Stomach (tissue), 8 donors: ENCODE measurements at regions not wholly inside any gene's neighbourhood (a gene's known extent, or its start where the extent isn't known, plus 50 kb on each side); places are given as distances from the start of the nearest gene placed in this dataset.
A peak's percentile ranks its signal among the peaks of the same experiment; 100 is the strongest.

Experiments
- DNase-seq, 2 donors: peaks; one replicate each; pipeline versions ENCODE4 v3.0.0 to v3.0.0-alpha.2; 2013 to 2019
- H3K27ac ChIP-seq, 5 donors: fragments of 200-600 bp in 4 of 5; sonication (generic) in 4 of 5; one replicate each; pipeline ENCODE4 v1.5.1; 2013 to 2019; ENCODE audit warnings: mild to moderate bottlenecking in 1 of 5, moderate library complexity in 1 of 5
- H3K27me3 ChIP-seq, 3 donors: fragments of 200-600 bp; sonication (generic); one replicate each; pipeline ENCODE4 v1.5.1; 2017 to 2019; ENCODE audit warnings: mixed run types in 1 of 3
- H3K36me3 ChIP-seq, 4 donors: fragments of 200-600 bp; sonication (generic); 1 replicate in 3 of 4; 2 replicates in 1 of 4; pipeline ENCODE4 v1.5.1; 2016 to 2019
- H3K4me1 ChIP-seq, 4 donors: fragments of 200-600 bp; sonication (generic); one replicate each; pipeline ENCODE4 v1.5.1; 2016 to 2019
- H3K4me3 ChIP-seq, 4 donors: fragments of 200-600 bp; sonication (generic) in 3 of 4; one replicate each; pipeline ENCODE4 v1.5.1; 2016 to 2019; ENCODE audit warnings: mild to moderate bottlenecking in 1 of 4
- H3K9me3 ChIP-seq, 4 donors: fragments of 200-600 bp; sonication (generic); one replicate each; pipeline ENCODE4 v1.5.1; 2016 to 2019
- EP300 ChIP-seq: sonication (generic); formaldehyde crosslinking; IDR thresholded peaks from one replicate; pipeline ENCODE4 v1.6.1; 2017; ENCODE audit warnings: antibody characterized with exemption
- POLR2A ChIP-seq, 4 donors: fragments of 450-650 bp; IDR thresholded peaks; one replicate each; pipeline ENCODE4 v1.6.1; 2016; ENCODE audit warnings: antibody characterized with exemption in 4 of 4, control low read depth in 2 of 4, mild to moderate bottlenecking in 1 of 4, moderate library complexity in 1 of 4
- POLR2AphosphoS5 ChIP-seq, 3 donors: sonication (generic); formaldehyde crosslinking; IDR thresholded peaks; one replicate each; pipeline ENCODE4 v1.6.1; 2016; ENCODE audit warnings: antibody characterized with exemption in 3 of 3
- WGBS, 5 donors: extraction: QIAGEN DNeasy Blood & Tissue Kit in 3 of 5; methylation state at CpG; one replicate each; pipeline versions ENCODE4 v1.1.5 to v1.1.7; 2013 to 2018; 5-methylcytosine and 5-hydroxymethylcytosine counted together
- intact Hi-C: fragments of 100-400 bp; cut with DNase I; formaldehyde crosslinking; loops from one replicate; pipeline ENCODE4 v1.15.1; 2023; ENCODE audit warnings: low total_unique reads
- TF ChIP-seq, protein P1 (sequence below), 7 experiments: fragments of 450-650 bp in 4 of 7; fragments of 200-600 bp in 3 of 7; sonication (generic) in 3 of 7; IDR thresholded peaks; one replicate each; pipeline ENCODE4 v1.5.1; 2016 to 2019; ENCODE audit warnings: antibody characterized with exemption in 7 of 7, control low read depth in 2 of 7, mild to moderate bottlenecking in 1 of 7
- donor health status: healthy with polysubstance abuse.
- donor health status: Bipolar disorder and iron deficiency.
- donor health status: healthy.

DNA sequence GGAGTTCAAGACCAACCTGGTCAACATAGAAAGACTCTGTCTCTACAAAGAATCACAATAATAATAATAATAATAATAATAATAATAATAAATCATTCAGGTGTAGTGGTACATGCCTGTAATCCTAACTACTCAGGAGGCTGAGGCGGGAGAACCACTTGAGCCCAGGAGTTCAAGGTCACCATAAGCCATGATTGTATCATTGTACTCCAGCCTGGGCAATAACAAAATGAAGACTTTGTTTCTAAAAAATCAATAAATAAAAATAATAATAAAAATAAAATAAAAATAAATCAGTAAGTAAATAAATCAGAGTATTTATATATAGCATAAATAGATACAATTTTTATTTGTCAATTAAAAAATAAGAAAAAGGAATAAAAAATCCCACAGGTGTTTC is 1636.4 kb downstream of the SLITRK1 start:
- Histone ChIP-seq H3K9me3 (no peaks in the 10 kb centered on the region), H3K36me3 (no peaks in the 10 kb centered on the region), H3K27me3 (no peaks in the 10 kb centered on the region), H3K27ac (no peak overlapping the region), H3K4me1 (no peaks in the 10 kb centered on the region), H3K4me3 (no peak overlapping the region)
- TF ChIP-seq POLR2AphosphoS5 (IDR thresholded peaks at IDR 0.05) (no peak), POLR2A (IDR thresholded peaks at IDR 0.05) (no peak), EP300 (no peak)
- TF ChIP-seq, protein P1, sequence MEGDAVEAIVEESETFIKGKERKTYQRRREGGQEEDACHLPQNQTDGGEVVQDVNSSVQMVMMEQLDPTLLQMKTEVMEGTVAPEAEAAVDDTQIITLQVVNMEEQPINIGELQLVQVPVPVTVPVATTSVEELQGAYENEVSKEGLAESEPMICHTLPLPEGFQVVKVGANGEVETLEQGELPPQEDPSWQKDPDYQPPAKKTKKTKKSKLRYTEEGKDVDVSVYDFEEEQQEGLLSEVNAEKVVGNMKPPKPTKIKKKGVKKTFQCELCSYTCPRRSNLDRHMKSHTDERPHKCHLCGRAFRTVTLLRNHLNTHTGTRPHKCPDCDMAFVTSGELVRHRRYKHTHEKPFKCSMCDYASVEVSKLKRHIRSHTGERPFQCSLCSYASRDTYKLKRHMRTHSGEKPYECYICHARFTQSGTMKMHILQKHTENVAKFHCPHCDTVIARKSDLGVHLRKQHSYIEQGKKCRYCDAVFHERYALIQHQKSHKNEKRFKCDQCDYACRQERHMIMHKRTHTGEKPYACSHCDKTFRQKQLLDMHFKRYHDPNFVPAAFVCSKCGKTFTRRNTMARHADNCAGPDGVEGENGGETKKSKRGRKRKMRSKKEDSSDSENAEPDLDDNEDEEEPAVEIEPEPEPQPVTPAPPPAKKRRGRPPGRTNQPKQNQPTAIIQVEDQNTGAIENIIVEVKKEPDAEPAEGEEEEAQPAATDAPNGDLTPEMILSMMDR (IDR thresholded peaks at IDR 0.05): no peak
- 89 to 97% (median 93%) methylated on average over 1 of the region's 1 CpG for WGBS, 5 donors
- no peak for DNase-seq
- intact Hi-C loops: no loop called here

DNA sequence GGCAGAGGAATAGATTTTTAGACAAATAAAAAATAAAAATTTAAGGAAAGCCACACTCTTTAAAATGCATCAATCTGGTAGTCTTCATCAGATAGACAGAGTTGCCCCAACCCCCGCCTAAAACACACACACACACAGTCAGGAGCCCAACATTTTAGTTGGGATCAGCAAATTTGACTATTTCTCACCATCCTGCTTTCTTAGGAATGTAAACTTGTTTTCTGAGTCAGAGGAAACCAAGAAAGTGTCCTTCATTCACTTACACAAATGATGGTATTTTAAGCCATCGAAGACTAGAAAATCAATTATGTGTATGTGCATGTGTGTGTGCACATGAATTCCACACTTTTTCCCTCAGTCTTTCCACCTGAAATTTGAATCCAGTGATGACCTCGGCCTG is 1657.5 kb downstream of the SLITRK1 start:
- Histone ChIP-seq H3K4me3 (no peak overlapping the region), H3K27ac (no peak overlapping the region), H3K36me3 (no peaks in the 10 kb centered on the region), H3K27me3 (no peaks in the 10 kb centered on the region), H3K9me3 (peaks cover 0 to 17% (median 0%) of the 10 kb centered on the region in 4 donors), H3K4me1 (no peaks in the 10 kb centered on the region)
- intact Hi-C loops: no loop called here
- 68 to 78% (median 74%) methylated on average over 3 of the region's 3 CpGs for WGBS, 5 donors
- DNase-seq: no peak
- TF ChIP-seq POLR2A (IDR thresholded peaks at IDR 0.05) (no peak), POLR2AphosphoS5 (IDR thresholded peaks at IDR 0.05) (no peak)

DNA sequence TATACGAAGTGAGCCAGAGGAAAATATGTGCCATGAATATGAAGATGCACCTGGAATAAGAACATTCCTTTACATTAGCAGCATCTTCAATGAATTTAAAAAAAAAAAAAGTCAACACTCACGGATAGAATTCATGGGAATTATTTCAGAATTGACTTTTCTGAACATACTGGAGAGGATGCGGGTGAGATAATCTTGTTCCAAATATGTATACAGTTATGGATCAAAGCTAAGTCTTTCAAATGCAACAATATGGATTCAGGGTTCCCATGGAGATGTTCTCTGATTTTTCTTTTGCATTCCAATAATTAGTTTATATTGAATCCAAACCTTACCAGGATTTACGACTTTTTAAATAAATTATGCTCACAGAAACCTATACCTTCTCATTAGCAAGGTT is 1660.7 kb downstream of the SLITRK1 start:
- WGBS, 5 donors: 83 to 91% (median 86%) methylated on average over 4 of the region's 4 CpGs
- Histone ChIP-seq H3K4me3 (no peak overlapping the region), H3K36me3 (no peaks in the 10 kb centered on the region), H3K27me3 (no peaks in the 10 kb centered on the region), H3K9me3 (peaks cover 0 to 2% (median 0%) of the 10 kb centered on the region in 4 donors), H3K27ac (no peak overlapping the region), H3K4me1 (no peaks in the 10 kb centered on the region)
- no peak for DNase-seq
- intact Hi-C loops: no loop called here
- no peak for TF ChIP-seq EP300
- TF ChIP-seq POLR2A (IDR thresholded peaks at IDR 0.05): no peak
- TF ChIP-seq, protein P1 (IDR thresholded peaks at IDR 0.05): no peak
- no peak for TF ChIP-seq POLR2AphosphoS5 (IDR thresholded peaks at IDR 0.05)

DNA sequence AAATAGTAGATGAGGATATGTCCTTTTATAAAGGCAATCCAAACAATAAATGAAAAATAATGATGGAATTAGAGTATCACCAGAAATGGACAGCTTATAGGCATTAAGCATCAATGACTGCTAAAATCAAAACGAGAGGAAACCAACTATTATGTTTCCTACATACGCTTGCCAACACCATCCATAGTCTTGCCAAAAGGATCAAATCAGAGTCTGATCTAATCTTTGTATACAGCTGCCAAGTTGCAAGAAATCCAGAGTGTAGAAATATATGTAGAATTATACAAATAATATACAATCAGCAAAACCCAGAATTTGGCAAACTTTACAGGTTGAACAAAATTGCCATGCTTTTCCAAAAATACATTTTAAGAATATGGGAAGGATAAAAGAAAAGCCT is 1661.6 kb downstream of the SLITRK1 start:
- intact Hi-C loops: no loop called here
- H3K9me3 ChIP-seq: peaks cover 1 to 12% (median 2%) of the 10 kb centered on the region in 4 donors
- H3K4me3 ChIP-seq: no peak overlapping the region
- peak in 1 of 2 donors; percentile 24 for DNase-seq
- no peaks in the 10 kb centered on the region for H3K36me3 ChIP-seq
- 51 to 75% (median 58%) methylated on average over 2 of the region's 2 CpGs for WGBS, 5 donors
- H3K27ac ChIP-seq: no peak overlapping the region
- no peaks in the 10 kb centered on the region for H3K4me1 ChIP-seq
- TF ChIP-seq, protein P1 (IDR thresholded peaks at IDR 0.05): no peak
- TF ChIP-seq EP300: no peak
- TF ChIP-seq POLR2AphosphoS5 (IDR thresholded peaks at IDR 0.05): no peak
- TF ChIP-seq POLR2A (IDR thresholded peaks at IDR 0.05): no peak
- no peaks in the 10 kb centered on the region for H3K27me3 ChIP-seq

DNA sequence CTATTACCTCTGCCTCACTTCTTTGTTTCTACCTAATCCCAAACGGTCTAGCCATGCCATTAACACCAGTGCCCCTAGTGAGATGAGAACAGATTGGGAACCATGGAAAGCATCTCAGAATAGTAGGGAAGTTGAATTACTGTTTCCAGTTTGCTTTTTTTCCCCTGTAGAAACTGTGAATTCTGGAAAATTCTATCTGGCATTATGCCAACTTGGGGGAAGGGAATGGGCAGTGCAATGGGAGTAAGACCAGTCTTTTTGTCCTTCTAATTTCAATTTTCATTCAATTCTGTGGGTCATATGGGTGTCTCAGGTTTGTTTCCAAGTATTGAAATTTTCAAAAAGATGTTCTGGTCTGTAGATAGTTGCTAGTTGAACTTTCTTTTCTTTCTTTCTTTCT is 1666.1 kb downstream of the SLITRK1 start:
- Histone ChIP-seq H3K9me3 (peaks cover 4 to 44% (median 23%) of the 10 kb centered on the region in 4 donors), H3K4me1 (no peaks in the 10 kb centered on the region), H3K36me3 (no peaks in the 10 kb centered on the region), H3K4me3 (no peak overlapping the region), H3K27ac (no peak overlapping the region), H3K27me3 (no peaks in the 10 kb centered on the region)
- intact Hi-C loops: no loop called here
- WGBS, 5 donors: 58 to 79% (median 70%) methylated on average over 1 of the region's 1 CpG
- TF ChIP-seq EP300 (no peak), POLR2AphosphoS5 (IDR thresholded peaks at IDR 0.05) (no peak), POLR2A (IDR thresholded peaks at IDR 0.05) (no peak)
- TF ChIP-seq, protein P1 (IDR thresholded peaks at IDR 0.05): no peak
- no peak for DNase-seq
